CD4-positive, alpha-beta T cell (primary cell): ENCODE measurements at regions not wholly inside any gene's neighbourhood (a gene's known extent, or its start where the extent isn't known, plus 50 kb on each side); places are given as distances from the start of the nearest gene placed in this dataset.

Source experiments
- ATAC-seq: fragments of 200-7000 bp; cut with Tn5 transposase; one replicate; pipeline ENCODE4 v1.10.0; 2022; ENCODE audit warnings: mild to moderate bottlenecking; ENCODE audit not compliant: poor library complexity
- CTCF ChIA-PET: fragments of 350-600 bp; sonication (Branson Sonifier 250); formaldehyde crosslinking; loops from one replicate; lab custom pipeline; 2021; ENCODE audit warnings: antibody characterized with exemption, inconsistent platforms; lab: Charles Lee
- POLR2A ChIA-PET: fragments of 350-600 bp; sonication (Branson Sonifier 250); formaldehyde crosslinking; loops from one replicate; lab custom pipeline; 2021; ENCODE audit warnings: antibody characterized with exemption, inconsistent platforms; lab: Charles Lee
- DNase-seq, 14 experiments: peaks; one replicate each; pipeline ENCODE4 v3.0.0-alpha.2; 2013 to 2020; ENCODE audit warnings: mixed read lengths in 2 of 14
- H3K27ac ChIP-seq, 2 donors: one replicate each; pipeline versions ENCODE4 v1.5.1 to v1.7.0; 2013; ENCODE audit warnings: low read length in 2 of 2, low read depth in 1 of 2, mild to moderate bottlenecking in 1 of 2
- H3K27me3 ChIP-seq, 2 experiments: 1 replicate in 1 of 2; 2 replicates in 1 of 2; pipeline versions ENCODE4 v1.6.1 to v1.7.0; 2013; ENCODE audit warnings: low read length in 2 of 2, control low read depth in 1 of 2, mild to moderate bottlenecking in 1 of 2, moderate library complexity in 1 of 2; ENCODE audit not compliant: insufficient read depth in 2 of 2, control insufficient read depth in 1 of 2
- H3K36me3 ChIP-seq: one replicate; pipeline ENCODE4 v1.6.1; 2013; ENCODE audit warnings: low read length, control low read depth; ENCODE audit not compliant: insufficient read depth
- H3K4me1 ChIP-seq: one replicate; pipeline ENCODE4 v1.6.1; 2013; ENCODE audit warnings: low read length, control low read depth; ENCODE audit not compliant: insufficient read depth
- H3K4me3 ChIP-seq: one replicate; pipeline ENCODE4 v1.5.1; 2013; ENCODE audit warnings: mild to moderate bottlenecking, low read length, moderate library complexity
- H3K9me3 ChIP-seq, 2 experiments: 1 replicate in 1 of 2; 2 replicates in 1 of 2; pipeline versions ENCODE4 v1.6.1 to v1.7.0; 2013; ENCODE audit warnings: low read length in 2 of 2, mild to moderate bottlenecking in 2 of 2, control low read depth in 1 of 2, moderate library complexity in 1 of 2; ENCODE audit not compliant: control insufficient read depth in 1 of 2, insufficient read depth in 1 of 2
- H3K27ac Mint-ChIP-seq: one replicate; pipeline ENCODE4 v1.8.0; 2020; ENCODE audit warnings: mixed read lengths
- H3K27me3 Mint-ChIP-seq: one replicate; pipeline ENCODE4 v1.8.0; 2021; ENCODE audit warnings: mixed read lengths
- H3K36me3 Mint-ChIP-seq: one replicate; pipeline ENCODE4 v1.8.0; 2021; ENCODE audit warnings: low read depth, mixed read lengths
- H3K4me1 Mint-ChIP-seq: one replicate; pipeline ENCODE4 v1.8.0; 2021; ENCODE audit warnings: low read depth, mixed read lengths
- H3K4me3 Mint-ChIP-seq: one replicate; pipeline ENCODE4 v1.8.0; 2020; ENCODE audit warnings: mild to moderate bottlenecking, mixed read lengths
- H3K9me3 Mint-ChIP-seq: one replicate; pipeline ENCODE4 v1.8.0; 2020; ENCODE audit warnings: mixed read lengths
- CTCF ChIP-seq: fragments of 200-600 bp; IDR thresholded peaks from one replicate; pipeline ENCODE4 v1.8.0; 2022; ENCODE audit warnings: antibody characterized with exemption, mild to moderate bottlenecking
- intact Hi-C, 2 experiments: fragments of 100-400 bp; cut with DNase I in 1 of 2; cut with micrococcal nuclease in 1 of 2; formaldehyde crosslinking; loops; one replicate each; pipeline versions ENCODE4 v1.15.1 to v1.9.0; 2023 to 2025; cut with DNase I, micrococcal nuclease

- Mint-ChIP-seq H3K4me3 (peak overlapping the region; percentile 57), H3K27ac (peak overlapping the region; percentile 4), H3K9me3 (no peaks in the 10 kb centered on the region), H3K4me1 (peaks cover 39% of the 10 kb centered on the region), H3K27me3 (no peaks in the 10 kb centered on the region), H3K36me3 (no peaks in the 10 kb centered on the region)
- Histone ChIP-seq H3K9me3 (no peaks in the 10 kb centered on the region), H3K36me3 (no peaks in the 10 kb centered on the region), H3K4me3 (no peak overlapping the region), H3K27me3 (no peaks in the 10 kb centered on the region), H3K4me1 (peaks cover 22% of the 10 kb centered on the region), H3K27ac (no peak overlapping the region)
- POLR2A ChIA-PET, result interaction anchor here (0.9 to 4.1 kb wide), 2 partner anchors 182 to 246 kb away, joined by 3 to 66 read pairs; partner anchors contain the start of gene ZNF438
- CTCF ChIA-PET, result interaction anchor here (1.4 kb wide), 1 partner anchor 984 kb away, joined by 4 read pairs; no protein-coding TSS in a partner anchor
- ATAC-seq (no peak), DNase-seq (no peak)
- no peak for TF ChIP-seq CTCF
- intact Hi-C loops, result loop anchor here (2.0 to 5.0 kb wide), 2 partner anchors 295 to 536 kb away; no protein-coding TSS in a partner anchor
These were observed 156.6 kb upstream of the LYZL2 start for GRCh38 chr10:30786131-30786530.

GRCh38 chr10:30784897-30785605, 155.5 kb upstream of the LYZL2 start:
- CTCF ChIA-PET, result interaction anchor here (0.5 to 2.6 kb wide), 6 partner anchors 246 to 1292 kb away, joined by 3 to 9 read pairs (median 3); partner anchors contain the start of gene ZNF438
- Histone ChIP-seq H3K4me1 (peaks cover 18% of the 10 kb centered on the region), H3K36me3 (no peaks in the 10 kb centered on the region), H3K27me3 (no peaks in the 10 kb centered on the region), H3K9me3 (no peaks in the 10 kb centered on the region), H3K4me3 (peak overlapping the region; percentile 48), H3K27ac (peak overlapping the region in 1 of 2 donors; percentile 40)
- POLR2A ChIA-PET, result interaction anchor here (0.6 to 4.1 kb wide), 22 partner anchors 7 to 1023 kb away, joined by 3 to 66 read pairs (median 4); partner anchors contain the start of genes MTPAP and ZNF438
- no peaks in the 10 kb centered on the region for H3K27me3 Mint-ChIP-seq
- H3K27ac Mint-ChIP-seq, result peak overlapping the region; percentile 62
- DNase-seq, result peak in 10 of 14 experiments; percentile 6 to 54 (median 22)
- H3K4me1 Mint-ChIP-seq, result peaks cover 33% of the 10 kb centered on the region
- intact Hi-C loops, result loop anchor here (1.0 to 5.0 kb wide), 11 partner anchors 62 to 1024 kb away; no protein-coding TSS in a partner anchor
- peak overlapping the region; percentile 82 for H3K4me3 Mint-ChIP-seq
- ATAC-seq, result peak; percentile 27
- H3K36me3 Mint-ChIP-seq, result no peaks in the 10 kb centered on the region
- TF ChIP-seq CTCF, result no peak
- H3K9me3 Mint-ChIP-seq, result no peaks in the 10 kb centered on the region

GRCh38 chr10:30784524-30784896, 155.0 kb upstream of the LYZL2 start:
- Mint-ChIP-seq H3K4me1 (peaks cover 29% of the 10 kb centered on the region), H3K27ac (peak overlapping the region; percentile 62), H3K9me3 (no peaks in the 10 kb centered on the region), H3K4me3 (peak overlapping the region; percentile 82), H3K36me3 (no peaks in the 10 kb centered on the region), H3K27me3 (no peaks in the 10 kb centered on the region)
- Histone ChIP-seq H3K36me3 (no peaks in the 10 kb centered on the region), H3K4me3 (peak overlapping the region; percentile 48), H3K27ac (peak overlapping the region in 1 of 2 donors; percentile 40), H3K9me3 (no peaks in the 10 kb centered on the region), H3K4me1 (peaks cover 18% of the 10 kb centered on the region), H3K27me3 (no peaks in the 10 kb centered on the region)
- TF ChIP-seq CTCF, result no peak
- ATAC-seq, result peak; percentile 26
- CTCF ChIA-PET, result interaction anchor here (0.6 to 2.6 kb wide), 9 partner anchors 97 to 1087 kb away, joined by 3 to 9 read pairs (median 3); partner anchors contain the start of gene ZNF438
- POLR2A ChIA-PET, result interaction anchor here (0.6 to 4.1 kb wide), 23 partner anchors 8 to 1067 kb away, joined by 3 to 66 read pairs (median 4); partner anchors contain the start of genes MTPAP and ZNF438
- DNase-seq, result peak in 1 of 14 experiments; percentile 39
- intact Hi-C loops, result loop anchor here (1.0 to 5.0 kb wide), 9 partner anchors 63 to 1025 kb away; no protein-coding TSS in a partner anchor
